ENCODE measurements at regions not wholly inside any gene's neighbourhood (a gene's known extent, or its start where the extent isn't known, plus 50 kb on each side); places are given as distances from the start of the nearest gene placed in this dataset.

DNA sequence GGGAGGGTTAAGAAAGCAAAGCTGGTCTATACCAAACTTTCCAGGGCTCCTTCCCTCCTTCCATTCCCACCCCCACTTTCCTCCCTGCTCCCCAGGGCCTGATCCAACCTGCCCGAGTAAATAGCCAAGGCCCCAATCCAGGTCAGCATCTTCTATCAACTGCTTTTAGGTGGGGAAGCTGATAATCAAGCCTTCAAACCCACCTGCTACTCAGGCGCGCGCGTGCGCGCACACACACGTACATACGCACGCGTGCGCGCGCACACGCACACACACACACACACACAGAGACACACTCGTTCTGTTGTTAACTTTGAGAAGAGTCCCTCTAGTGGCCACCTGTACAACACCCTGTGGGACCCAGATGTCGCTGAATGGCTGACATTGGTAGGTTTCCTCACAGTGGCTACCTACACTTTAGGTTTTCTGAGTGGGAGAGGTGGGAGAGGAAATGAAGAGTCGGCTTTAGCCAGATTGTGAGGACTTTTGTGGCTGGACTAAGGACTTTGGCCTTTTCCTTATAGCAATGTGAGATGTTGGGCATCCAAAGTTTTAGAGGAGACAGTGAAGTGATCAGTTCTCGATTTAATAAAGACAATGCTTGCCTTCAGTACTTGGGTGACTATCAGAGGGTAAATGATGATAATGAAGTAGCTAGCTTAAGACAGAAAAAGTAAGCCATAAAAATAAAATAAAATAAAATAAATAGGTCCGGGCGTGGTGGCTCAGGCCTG, 179.9 kb upstream of the C2CD4B start:
- no peaks in the 10 kb centered on the region for H3K79me2 ChIP-seq
- 22% methylated on average over 21 of the region's 21 CpGs for WGBS (ENCODE audit: low lambda C conversion rate, missing lambda C conversion rate)
- peak; percentile 89 for DNase-seq (ENCODE audit: low spot score)
- H3K4me3 ChIP-seq = no peak overlapping the region
- peak overlapping the region; percentile 65 for H3K4me2 ChIP-seq
- H3K9me2 ChIP-seq (replicated peaks; ENCODE audit: insufficient read depth) = no peaks in the 10 kb centered on the region
- no peaks in the 10 kb centered on the region for H3K27me3 ChIP-seq
- H4K20me1 ChIP-seq (ENCODE audit: insufficient read depth, poor library complexity, severe bottlenecking) = no peaks in the 10 kb centered on the region
- no peaks in the 10 kb centered on the region for H3K4me1 ChIP-seq (ENCODE audit: insufficient read depth)
- H2AFZ ChIP-seq = peak overlapping the region; percentile 45
- H3K9me3 ChIP-seq (ENCODE audit: low read depth) = no peaks in the 10 kb centered on the region
- H3K36me3 ChIP-seq (replicated peaks; ENCODE audit: insufficient read depth, low read depth) = no peaks in the 10 kb centered on the region
- no peak overlapping the region for H3K27ac ChIP-seq
- no peak for TF ChIP-seq EZH2 (IDR thresholded peaks at IDR 0.05; ENCODE audit: borderline replicate concordance)
- TF ChIP-seq, protein P1, sequence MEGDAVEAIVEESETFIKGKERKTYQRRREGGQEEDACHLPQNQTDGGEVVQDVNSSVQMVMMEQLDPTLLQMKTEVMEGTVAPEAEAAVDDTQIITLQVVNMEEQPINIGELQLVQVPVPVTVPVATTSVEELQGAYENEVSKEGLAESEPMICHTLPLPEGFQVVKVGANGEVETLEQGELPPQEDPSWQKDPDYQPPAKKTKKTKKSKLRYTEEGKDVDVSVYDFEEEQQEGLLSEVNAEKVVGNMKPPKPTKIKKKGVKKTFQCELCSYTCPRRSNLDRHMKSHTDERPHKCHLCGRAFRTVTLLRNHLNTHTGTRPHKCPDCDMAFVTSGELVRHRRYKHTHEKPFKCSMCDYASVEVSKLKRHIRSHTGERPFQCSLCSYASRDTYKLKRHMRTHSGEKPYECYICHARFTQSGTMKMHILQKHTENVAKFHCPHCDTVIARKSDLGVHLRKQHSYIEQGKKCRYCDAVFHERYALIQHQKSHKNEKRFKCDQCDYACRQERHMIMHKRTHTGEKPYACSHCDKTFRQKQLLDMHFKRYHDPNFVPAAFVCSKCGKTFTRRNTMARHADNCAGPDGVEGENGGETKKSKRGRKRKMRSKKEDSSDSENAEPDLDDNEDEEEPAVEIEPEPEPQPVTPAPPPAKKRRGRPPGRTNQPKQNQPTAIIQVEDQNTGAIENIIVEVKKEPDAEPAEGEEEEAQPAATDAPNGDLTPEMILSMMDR (IDR thresholded peaks at IDR 0.05; ENCODE audit: poor library complexity) = peak; percentile 67

DNA sequence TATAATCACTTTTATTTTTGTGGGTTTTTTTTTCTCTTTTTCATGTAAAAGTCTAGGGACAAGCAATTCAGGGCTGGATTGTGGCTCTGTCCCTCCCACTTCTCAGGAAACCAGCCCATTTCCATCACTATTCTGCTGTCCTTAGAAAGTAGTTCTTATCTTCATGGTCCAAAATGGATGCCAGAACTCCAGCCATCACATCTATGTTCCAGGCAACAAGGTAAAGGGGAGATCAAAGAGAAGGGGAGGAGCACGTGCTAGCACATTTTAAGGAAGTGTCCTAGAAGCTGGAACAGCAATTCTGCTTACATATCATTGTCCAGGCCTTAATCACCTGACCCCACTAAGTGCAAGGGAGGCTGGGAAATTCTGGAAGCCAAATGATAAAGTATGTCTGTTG, 181.1 kb upstream of the C2CD4B start:
- H3K79me2 ChIP-seq = no peaks in the 10 kb centered on the region
- no peak for DNase-seq (ENCODE audit: low spot score)
- H3K4me3 ChIP-seq = no peak overlapping the region
- no peaks in the 10 kb centered on the region for H3K27me3 ChIP-seq
- WGBS (ENCODE audit: low lambda C conversion rate, missing lambda C conversion rate) = 83% methylated on average over 1 of the region's 1 CpG
- no peaks in the 10 kb centered on the region for H3K9me3 ChIP-seq (ENCODE audit: low read depth)
- H3K4me1 ChIP-seq (ENCODE audit: insufficient read depth) = no peaks in the 10 kb centered on the region
- no peak overlapping the region for H3K27ac ChIP-seq
- no peaks in the 10 kb centered on the region for H4K20me1 ChIP-seq (ENCODE audit: insufficient read depth, poor library complexity, severe bottlenecking)
- no peak overlapping the region for H2AFZ ChIP-seq
- H3K9me2 ChIP-seq (replicated peaks; ENCODE audit: insufficient read depth) = no peaks in the 10 kb centered on the region
- H3K36me3 ChIP-seq (replicated peaks; ENCODE audit: insufficient read depth, low read depth) = no peaks in the 10 kb centered on the region
- no peak for TF ChIP-seq EZH2 (IDR thresholded peaks at IDR 0.05; ENCODE audit: borderline replicate concordance)
- TF ChIP-seq, protein P1 (IDR thresholded peaks at IDR 0.05; ENCODE audit: poor library complexity) = no peak
- no peak for TF ChIP-seq EZH2phosphoT487 (IDR thresholded peaks at IDR 0.05; ENCODE audit: low read depth, severe bottlenecking, unreplicated experiment)
- H3K4me2 ChIP-seq = no peak overlapping the region

DNA sequence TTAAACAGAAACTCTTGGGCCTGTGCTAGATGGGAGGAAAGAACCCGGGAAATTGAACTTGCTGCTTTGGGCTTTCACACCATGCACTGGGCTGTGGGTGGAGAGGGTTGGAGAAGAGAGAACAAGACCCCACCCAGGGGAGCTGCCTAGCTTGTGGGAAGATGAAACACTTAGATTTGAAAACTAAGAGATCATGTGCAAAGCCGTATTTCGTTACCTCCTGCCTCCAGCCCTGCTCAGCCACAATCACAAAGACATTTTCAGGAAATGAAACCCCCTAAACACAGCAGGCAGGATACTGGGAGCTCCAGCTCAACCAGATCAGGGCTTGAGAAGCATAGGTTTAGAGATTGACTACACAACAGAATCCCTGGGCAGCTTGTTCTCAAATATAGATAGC, 183.0 kb upstream of the C2CD4B start:
- no peaks in the 10 kb centered on the region for H3K79me2 ChIP-seq
- no peak for DNase-seq (ENCODE audit: low spot score)
- no peak for TF ChIP-seq EZH2phosphoT487 (IDR thresholded peaks at IDR 0.05; ENCODE audit: low read depth, severe bottlenecking, unreplicated experiment)
- TF ChIP-seq EZH2 (IDR thresholded peaks at IDR 0.05; ENCODE audit: borderline replicate concordance) = no peak
- TF ChIP-seq, protein P1 (IDR thresholded peaks at IDR 0.05; ENCODE audit: poor library complexity) = no peak
- H3K27me3 ChIP-seq = no peaks in the 10 kb centered on the region
- no peaks in the 10 kb centered on the region for H3K9me2 ChIP-seq (replicated peaks; ENCODE audit: insufficient read depth)
- no peaks in the 10 kb centered on the region for H3K4me1 ChIP-seq (ENCODE audit: insufficient read depth)
- no peak overlapping the region for H2AFZ ChIP-seq
- no peaks in the 10 kb centered on the region for H3K9me3 ChIP-seq (ENCODE audit: low read depth)
- H4K20me1 ChIP-seq (ENCODE audit: insufficient read depth, poor library complexity, severe bottlenecking) = no peaks in the 10 kb centered on the region
- no peak overlapping the region for H3K4me2 ChIP-seq
- H3K4me3 ChIP-seq = no peak overlapping the region
- H3K36me3 ChIP-seq (replicated peaks; ENCODE audit: insufficient read depth, low read depth) = no peaks in the 10 kb centered on the region
- WGBS (ENCODE audit: low lambda C conversion rate, missing lambda C conversion rate) = 84% methylated on average over 3 of the region's 3 CpGs
- H3K27ac ChIP-seq = peak overlapping the region; percentile 40
